Osteoblast (primary cell): ENCODE measurements at regions not wholly inside any gene's neighbourhood (a gene's known extent, or its start where the extent isn't known, plus 50 kb on each side); places are given as distances from the start of the nearest gene placed in this dataset.

Source experiments
- DNase-seq: peaks from one replicate; pipeline ENCODE4 v3.0.0; 2011; ENCODE audit warnings: low spot score, mixed read lengths; ENCODE audit not compliant: insufficient read length; ENCODE audit errors: missing footprints
- H2AFZ ChIP-seq: 2 replicates; pipeline ENCODE4 v1.6.0; 2011; ENCODE audit warnings: mild to moderate bottlenecking, low read length
- H3K27ac ChIP-seq: 2 replicates; pipeline ENCODE4 v1.5.1; 2011; ENCODE audit warnings: mild to moderate bottlenecking, low read depth, low read length, moderate library complexity
- H3K27me3 ChIP-seq: 2 replicates; pipeline ENCODE4 v1.6.0; 2012; ENCODE audit warnings: mild to moderate bottlenecking, control low read depth, inconsistent platforms, low read length, moderate library complexity; ENCODE audit not compliant: insufficient read depth
- H3K36me3 ChIP-seq: 2 replicates; pipeline ENCODE4 v1.5.1; 2011; ENCODE audit warnings: mild to moderate bottlenecking, low read length, control low read depth, moderate library complexity; ENCODE audit not compliant: insufficient read depth
- H3K4me1 ChIP-seq: 2 replicates; pipeline ENCODE4 v1.5.1; 2011; ENCODE audit warnings: mild to moderate bottlenecking, low read length, control low read depth, moderate library complexity; ENCODE audit not compliant: insufficient read depth
- H3K4me2 ChIP-seq: 2 replicates; pipeline ENCODE4 v1.6.0; 2011; ENCODE audit warnings: mild to moderate bottlenecking, low read length; ENCODE audit not compliant: insufficient read depth
- H3K4me3 ChIP-seq: fragments of 200-600 bp; sonication (generic); 3 replicates; pipeline ENCODE4 v1.5.1; 2012; ENCODE audit warnings: mild to moderate bottlenecking, low read length, inconsistent platforms; ENCODE audit not compliant: insufficient read depth
- H3K79me2 ChIP-seq: 2 replicates; pipeline ENCODE4 v1.6.0; 2012; ENCODE audit warnings: mild to moderate bottlenecking, low read length, control low read depth, inconsistent platforms; ENCODE audit not compliant: insufficient read depth
- H3K9me3 ChIP-seq: 2 replicates; pipeline ENCODE4 v1.5.1; 2011; ENCODE audit warnings: low read depth, low read length, control low read depth
- H4K20me1 ChIP-seq: 2 replicates; pipeline ENCODE4 v1.6.0; 2012; ENCODE audit warnings: mild to moderate bottlenecking, low read length, control low read depth; ENCODE audit not compliant: insufficient read depth
- CTCF ChIP-seq: IDR thresholded peaks from 2 replicates; pipeline ENCODE4 v1.5.1; 2011; ENCODE audit warnings: mild to moderate bottlenecking, low read depth, low read length, moderate library complexity; ENCODE audit errors: extremely low read depth

- Histone ChIP-seq H2AFZ (no peak overlapping the region), H3K9me3 (no peaks in the 10 kb centered on the region), H4K20me1 (no peaks in the 10 kb centered on the region), H3K79me2 (no peaks in the 10 kb centered on the region), H3K4me2 (no peak overlapping the region), H3K4me1 (no peaks in the 10 kb centered on the region), H3K4me3 (no peak overlapping the region), H3K27ac (no peak overlapping the region), H3K27me3 (peaks cover 10% of the 10 kb centered on the region), H3K36me3 (no peaks in the 10 kb centered on the region)
- DNase-seq, result no peak
- TF ChIP-seq CTCF, result no peak
These were observed 451.1 kb downstream of the FOXO1 start for GRCh38 chr13:40215311-40215710.

DNA sequence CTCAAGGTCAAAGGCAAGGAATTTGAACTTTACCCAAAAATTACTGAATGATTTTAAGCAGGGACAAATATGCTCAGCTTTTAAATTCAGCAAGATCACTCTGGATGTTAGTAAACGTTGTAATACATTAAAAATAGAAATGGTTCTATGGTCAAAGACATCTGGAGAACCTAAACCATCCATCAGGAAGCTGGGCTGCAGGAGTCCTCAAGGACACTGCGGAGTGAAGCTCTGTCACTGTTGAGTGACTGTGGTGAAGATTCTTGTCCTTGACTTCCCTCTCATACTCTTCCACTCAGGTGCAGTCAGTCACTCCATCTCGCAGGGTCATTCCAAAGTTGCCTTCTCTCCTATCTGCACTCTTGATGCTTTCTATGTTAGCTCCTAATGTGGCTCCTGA lies 450.7 kb downstream of the FOXO1 start:
- no peak overlapping the region for H2AFZ ChIP-seq
- no peaks in the 10 kb centered on the region for H3K4me1 ChIP-seq
- no peaks in the 10 kb centered on the region for H3K36me3 ChIP-seq
- no peaks in the 10 kb centered on the region for H3K79me2 ChIP-seq
- H3K27me3 ChIP-seq, result peaks cover 9% of the 10 kb centered on the region
- no peaks in the 10 kb centered on the region for H3K9me3 ChIP-seq
- TF ChIP-seq CTCF, result no peak
- H4K20me1 ChIP-seq, result no peaks in the 10 kb centered on the region
- no peak overlapping the region for H3K27ac ChIP-seq
- DNase-seq, result no peak
- H3K4me3 ChIP-seq, result no peak overlapping the region
- H3K4me2 ChIP-seq, result no peak overlapping the region

- no peaks in the 10 kb centered on the region for H3K36me3 ChIP-seq
- no peak overlapping the region for H2AFZ ChIP-seq
- H3K4me1 ChIP-seq, result peaks cover 13% of the 10 kb centered on the region
- no peaks in the 10 kb centered on the region for H3K9me3 ChIP-seq
- no peak overlapping the region for H3K4me3 ChIP-seq
- H4K20me1 ChIP-seq, result no peaks in the 10 kb centered on the region
- no peak for DNase-seq
- no peaks in the 10 kb centered on the region for H3K79me2 ChIP-seq
- no peak overlapping the region for H3K27ac ChIP-seq
- peaks cover 8% of the 10 kb centered on the region for H3K27me3 ChIP-seq
- H3K4me2 ChIP-seq, result no peak overlapping the region
- no peak for TF ChIP-seq CTCF
These were observed 448.8 kb downstream of the FOXO1 start for GRCh38 chr13:40217675-40218074.

GRCh38 chr13:40220299-40220935 lies 446.0 kb downstream of the FOXO1 start:
- H3K27ac ChIP-seq, result no peak overlapping the region
- no peak overlapping the region for H2AFZ ChIP-seq
- H3K4me3 ChIP-seq, result no peak overlapping the region
- no peaks in the 10 kb centered on the region for H3K36me3 ChIP-seq
- H3K4me2 ChIP-seq, result no peak overlapping the region
- no peak for TF ChIP-seq CTCF
- H4K20me1 ChIP-seq, result no peaks in the 10 kb centered on the region
- no peak for DNase-seq
- no peaks in the 10 kb centered on the region for H3K79me2 ChIP-seq
- peaks cover 5% of the 10 kb centered on the region for H3K27me3 ChIP-seq
- H3K4me1 ChIP-seq, result peaks cover 13% of the 10 kb centered on the region
- no peaks in the 10 kb centered on the region for H3K9me3 ChIP-seq
